Endodermal cell (in vitro differentiated cells): ENCODE measurements at regions not wholly inside any gene's neighbourhood (a gene's known extent, or its start where the extent isn't known, plus 50 kb on each side); places are given as distances from the start of the nearest gene placed in this dataset.

Experiments used
- DNase-seq: peaks from one replicate; pipeline ENCODE4 v3.0.0-alpha.2; 2017
- H3K27ac ChIP-seq: 2 replicates; pipeline ENCODE4 v1.5.1; 2013; ENCODE audit warnings: mild to moderate bottlenecking, low read depth, low read length, moderate library complexity
- H3K27me3 ChIP-seq: 2 replicates; pipeline ENCODE4 v1.6.1; 2013; ENCODE audit warnings: mild to moderate bottlenecking, low read length, moderate library complexity; ENCODE audit not compliant: insufficient read depth, control insufficient read depth, poor library complexity, severe bottlenecking
- H3K36me3 ChIP-seq: 2 replicates; pipeline ENCODE4 v1.7.0; 2013; ENCODE audit warnings: mild to moderate bottlenecking, low read length, moderate library complexity; ENCODE audit not compliant: control insufficient read depth, insufficient read depth
- H3K4me1 ChIP-seq: one replicate; pipeline ENCODE4 v1.7.0; 2013; ENCODE audit warnings: low read length; ENCODE audit not compliant: control insufficient read depth, insufficient read depth
- H3K4me3 ChIP-seq: 2 replicates; pipeline ENCODE4 v1.5.1; 2013; ENCODE audit warnings: mild to moderate bottlenecking, low read length, moderate library complexity
- H3K9ac ChIP-seq: 2 replicates; pipeline ENCODE4 v1.6.1; 2013; ENCODE audit warnings: mild to moderate bottlenecking, low read length, moderate library complexity; ENCODE audit not compliant: poor library complexity, severe bottlenecking; ENCODE audit errors: extremely low read depth
- H3K9me3 ChIP-seq: 2 replicates; pipeline ENCODE4 v1.6.1; 2013; ENCODE audit warnings: mild to moderate bottlenecking, low read length, moderate library complexity; ENCODE audit not compliant: control insufficient read depth
- H3K27ac Mint-ChIP-seq: 2 replicates; pipeline ENCODE4 v1.8.0; 2020; ENCODE audit warnings: mixed read lengths
- H3K27me3 Mint-ChIP-seq: 2 replicates; pipeline ENCODE4 v1.8.0; 2021; ENCODE audit warnings: mild to moderate bottlenecking, mixed read lengths; ENCODE audit not compliant: insufficient read depth
- H3K36me3 Mint-ChIP-seq: 2 replicates; pipeline ENCODE4 v1.8.0; 2020; ENCODE audit warnings: low read depth, mixed read lengths
- H3K4me1 Mint-ChIP-seq: 2 replicates; pipeline ENCODE4 v1.8.0; 2020; ENCODE audit warnings: mixed read lengths
- H3K4me3 Mint-ChIP-seq: 2 replicates; pipeline ENCODE4 v1.8.0; 2020; ENCODE audit warnings: mild to moderate bottlenecking, moderate library complexity, mixed read lengths
- H3K9me3 Mint-ChIP-seq: 2 replicates; pipeline ENCODE4 v1.8.0; 2020; ENCODE audit warnings: mild to moderate bottlenecking, mixed read lengths
- WGBS, 2 experiments: methylation state at CpG; one replicate each; pipeline versions ENCODE4 v1.1.5 to v1.1.7; 2013; ENCODE audit warnings: missing lambda C conversion rate in 2 of 2, mixed read lengths in 1 of 2; ENCODE audit not compliant: insufficient coverage in 1 of 2, insufficient read length in 1 of 2; 5-methylcytosine and 5-hydroxymethylcytosine counted together
- TF ChIP-seq, protein P1 (sequence below): fragments of 200-600 bp; sonication (generic); conservative IDR thresholded peaks from 2 replicates; pipeline ENCODE4 v1.5.0; 2021; ENCODE audit warnings: antibody characterized with exemption, mild to moderate bottlenecking

DNA sequence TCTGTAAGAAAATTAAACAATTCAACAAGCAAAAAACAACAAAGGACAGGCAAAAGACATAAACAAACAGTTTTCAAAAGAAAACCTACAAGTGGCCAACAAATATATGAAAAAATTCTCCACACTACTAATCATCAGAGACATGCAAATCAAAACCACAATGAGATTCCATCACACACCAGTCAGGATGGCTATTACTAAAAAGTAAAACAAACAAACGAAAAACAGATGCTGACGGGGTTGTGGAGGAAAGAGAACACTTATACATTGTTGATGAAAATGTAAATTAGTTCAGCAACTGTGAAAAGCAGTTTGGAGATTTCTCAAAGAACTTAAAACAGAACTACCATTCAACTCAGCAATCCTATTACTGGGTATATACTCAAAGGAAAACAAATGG is 537.6 kb downstream of the HDGFL1 start:
- no peak overlapping the region for H3K4me3 Mint-ChIP-seq
- no peaks in the 10 kb centered on the region for H3K4me1 ChIP-seq
- 92% methylated on average over 2 of the region's 2 CpGs; no CpG with 5 or more reads in 1 of the 2 experiments for WGBS, 2 experiments
- DNase-seq: no peak
- H3K9me3 ChIP-seq: peaks cover 26% of the 10 kb centered on the region
- H3K27me3 Mint-ChIP-seq: no peaks in the 10 kb centered on the region
- H3K27me3 ChIP-seq: no peaks in the 10 kb centered on the region
- H3K4me1 Mint-ChIP-seq: no peaks in the 10 kb centered on the region
- no peak overlapping the region for H3K27ac ChIP-seq
- H3K4me3 ChIP-seq: no peak overlapping the region
- no peak overlapping the region for H3K27ac Mint-ChIP-seq
- H3K36me3 Mint-ChIP-seq: peaks cover 2% of the 10 kb centered on the region
- peaks cover 57% of the 10 kb centered on the region for H3K9me3 Mint-ChIP-seq
- no peaks in the 10 kb centered on the region for H3K36me3 ChIP-seq
- no peak overlapping the region for H3K9ac ChIP-seq
- TF ChIP-seq, protein P1, sequence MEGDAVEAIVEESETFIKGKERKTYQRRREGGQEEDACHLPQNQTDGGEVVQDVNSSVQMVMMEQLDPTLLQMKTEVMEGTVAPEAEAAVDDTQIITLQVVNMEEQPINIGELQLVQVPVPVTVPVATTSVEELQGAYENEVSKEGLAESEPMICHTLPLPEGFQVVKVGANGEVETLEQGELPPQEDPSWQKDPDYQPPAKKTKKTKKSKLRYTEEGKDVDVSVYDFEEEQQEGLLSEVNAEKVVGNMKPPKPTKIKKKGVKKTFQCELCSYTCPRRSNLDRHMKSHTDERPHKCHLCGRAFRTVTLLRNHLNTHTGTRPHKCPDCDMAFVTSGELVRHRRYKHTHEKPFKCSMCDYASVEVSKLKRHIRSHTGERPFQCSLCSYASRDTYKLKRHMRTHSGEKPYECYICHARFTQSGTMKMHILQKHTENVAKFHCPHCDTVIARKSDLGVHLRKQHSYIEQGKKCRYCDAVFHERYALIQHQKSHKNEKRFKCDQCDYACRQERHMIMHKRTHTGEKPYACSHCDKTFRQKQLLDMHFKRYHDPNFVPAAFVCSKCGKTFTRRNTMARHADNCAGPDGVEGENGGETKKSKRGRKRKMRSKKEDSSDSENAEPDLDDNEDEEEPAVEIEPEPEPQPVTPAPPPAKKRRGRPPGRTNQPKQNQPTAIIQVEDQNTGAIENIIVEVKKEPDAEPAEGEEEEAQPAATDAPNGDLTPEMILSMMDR: no peak

GRCh38 chr6:23111984-23112383 is 542.6 kb downstream of the HDGFL1 start:
- WGBS, 2 experiments: 83 to 85% methylated on average over 1 of the region's 1 CpG
- no peak overlapping the region for H3K4me3 Mint-ChIP-seq
- no peak overlapping the region for H3K27ac ChIP-seq

DNA sequence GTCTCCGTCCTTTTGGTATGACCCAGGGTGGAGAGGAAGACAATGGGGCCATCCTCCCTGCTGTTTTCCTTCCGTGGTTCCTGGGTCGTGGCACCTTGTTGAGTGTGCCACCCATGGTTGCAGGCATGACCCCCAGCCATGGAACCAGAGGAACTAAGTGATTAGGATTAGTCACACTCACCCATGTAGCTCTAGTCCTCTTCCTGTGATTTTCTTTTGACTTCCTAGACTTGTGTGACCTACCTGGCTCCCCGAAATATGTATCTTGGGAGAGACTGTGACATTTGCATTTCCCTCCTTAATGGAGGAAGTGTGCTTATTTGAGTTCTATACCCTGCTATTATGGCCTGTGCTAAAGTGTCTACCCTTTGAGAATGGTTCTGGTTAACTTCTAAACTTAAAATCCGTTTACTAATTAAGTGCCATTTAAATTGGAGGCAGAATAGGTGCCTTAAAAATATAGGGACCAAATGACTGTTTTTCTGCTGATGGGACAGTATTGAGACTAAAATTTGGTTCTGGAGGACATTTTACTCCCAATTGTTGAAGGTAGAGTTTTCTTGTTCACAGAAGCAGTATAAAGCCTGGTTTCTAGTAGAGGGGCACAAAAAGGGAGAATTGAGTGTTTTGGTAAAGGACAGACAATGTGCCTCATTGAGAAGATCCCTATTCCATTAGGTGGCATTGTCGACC is 545.6 kb downstream of the HDGFL1 start:
- no peaks in the 10 kb centered on the region for H3K36me3 ChIP-seq
- no peak overlapping the region for H3K4me3 ChIP-seq
- no peaks in the 10 kb centered on the region for H3K4me1 Mint-ChIP-seq
- no peak overlapping the region for H3K9ac ChIP-seq
- H3K27ac ChIP-seq: no peak overlapping the region
- DNase-seq: no peak
- peaks cover 31% of the 10 kb centered on the region for H3K9me3 Mint-ChIP-seq
- no peaks in the 10 kb centered on the region for H3K36me3 Mint-ChIP-seq
- no peaks in the 10 kb centered on the region for H3K27me3 Mint-ChIP-seq
- no peak overlapping the region for H3K27ac Mint-ChIP-seq
- H3K27me3 ChIP-seq: no peaks in the 10 kb centered on the region
- H3K9me3 ChIP-seq: peaks cover 18% of the 10 kb centered on the region
- TF ChIP-seq, protein P1: no peak
- no peak overlapping the region for H3K4me3 Mint-ChIP-seq
- 68 to 72% methylated on average over 5 to 6 of the region's 6 CpGs for WGBS, 2 experiments
- no peaks in the 10 kb centered on the region for H3K4me1 ChIP-seq

More at GRCh38 chr6:23111984-23112383, 542.6 kb downstream of the HDGFL1 start:
- Histone ChIP-seq H3K9me3 (peaks cover 37% of the 10 kb centered on the region), H3K27me3 (no peaks in the 10 kb centered on the region), H3K36me3 (no peaks in the 10 kb centered on the region), H3K9ac (no peak overlapping the region), H3K4me1 (no peaks in the 10 kb centered on the region), H3K4me3 (no peak overlapping the region)
- H3K4me1 Mint-ChIP-seq: no peaks in the 10 kb centered on the region
- no peak for DNase-seq
- TF ChIP-seq, protein P1: no peak
- peaks cover 51% of the 10 kb centered on the region for H3K9me3 Mint-ChIP-seq
- H3K36me3 Mint-ChIP-seq: peaks cover 2% of the 10 kb centered on the region
- H3K27me3 Mint-ChIP-seq: no peaks in the 10 kb centered on the region
- H3K27ac Mint-ChIP-seq: no peak overlapping the region
